HEK293T (cell line): ENCODE measurements at regions not wholly inside any gene's neighbourhood (a gene's known extent, or its start where the extent isn't known, plus 50 kb on each side); places are given as distances from the start of the nearest gene placed in this dataset.

Experiments
- BHLHE40 ChIP-seq: fragments of 450-650 bp; IDR thresholded peaks from 2 replicates; pipeline ENCODE4 v1.6.1; 2016; ENCODE audit warnings: mild to moderate bottlenecking, moderate library complexity, borderline replicate concordance
- ELF4 ChIP-seq: fragments of 450-650 bp; IDR thresholded peaks from 2 replicates; pipeline ENCODE4 v1.6.1; 2017; ENCODE audit warnings: antibody characterized with exemption
- L3MBTL2 ChIP-seq: fragments of 450-650 bp; conservative IDR thresholded peaks from 2 replicates; pipeline ENCODE4 v1.6.1; 2016; ENCODE audit warnings: mild to moderate bottlenecking
- NFRKB ChIP-seq: fragments of 450-650 bp; IDR thresholded peaks from 2 replicates; pipeline ENCODE4 v1.6.1; 2016; ENCODE audit warnings: mild to moderate bottlenecking, moderate library complexity
- SP1 ChIP-seq: fragments of 450-650 bp; IDR thresholded peaks from 2 replicates; pipeline ENCODE4 v1.6.1; 2017
- SUZ12 ChIP-seq: fragments of 450-650 bp; IDR thresholded peaks from 2 replicates; pipeline ENCODE4 v1.6.1; 2016; ENCODE audit warnings: mild to moderate bottlenecking
- TARDBP ChIP-seq: fragments of 450-650 bp; IDR thresholded peaks from 2 replicates; pipeline ENCODE4 v1.6.1; 2016
- TF ChIP-seq, protein P1 (sequence below): fragments of 450-650 bp; IDR thresholded peaks from 2 replicates; pipeline ENCODE4 v1.6.1; 2016

DNA sequence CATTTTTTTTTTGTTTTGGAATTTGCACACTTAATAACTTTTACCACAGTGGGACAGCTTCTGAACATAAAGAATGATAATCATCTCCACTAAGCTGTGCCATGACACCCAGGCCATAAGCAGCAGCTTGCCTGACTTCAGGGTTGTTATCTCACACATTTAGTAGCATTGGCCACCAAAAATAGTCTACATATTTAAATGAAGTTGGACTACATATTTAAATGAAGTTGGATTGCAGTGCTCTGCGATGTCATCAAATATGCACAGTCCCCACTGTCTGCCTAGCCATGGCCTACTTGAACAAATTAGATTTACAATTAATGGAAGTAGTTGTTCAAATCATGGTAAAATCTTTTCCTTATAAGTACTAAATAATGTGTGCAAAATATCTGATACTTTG is 101.0 kb downstream of the KLRB1 start:
- TF ChIP-seq NFRKB (no peak), BHLHE40 (no peak), L3MBTL2 (no peak), SUZ12 (no peak), ELF4 (no peak), SP1 (no peak), TARDBP (no peak)
- TF ChIP-seq, protein P1, sequence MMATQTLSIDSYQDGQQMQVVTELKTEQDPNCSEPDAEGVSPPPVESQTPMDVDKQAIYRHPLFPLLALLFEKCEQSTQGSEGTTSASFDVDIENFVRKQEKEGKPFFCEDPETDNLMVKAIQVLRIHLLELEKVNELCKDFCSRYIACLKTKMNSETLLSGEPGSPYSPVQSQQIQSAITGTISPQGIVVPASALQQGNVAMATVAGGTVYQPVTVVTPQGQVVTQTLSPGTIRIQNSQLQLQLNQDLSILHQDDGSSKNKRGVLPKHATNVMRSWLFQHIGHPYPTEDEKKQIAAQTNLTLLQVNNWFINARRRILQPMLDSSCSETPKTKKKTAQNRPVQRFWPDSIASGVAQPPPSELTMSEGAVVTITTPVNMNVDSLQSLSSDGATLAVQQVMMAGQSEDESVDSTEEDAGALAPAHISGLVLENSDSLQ, result no peak
